ENCODE measurements at regions not wholly inside any gene's neighbourhood (a gene's known extent, or its start where the extent isn't known, plus 50 kb on each side); places are given as distances from the start of the nearest gene placed in this dataset.

GRCh38 chr3:62987721-62988120 is 112.5 kb upstream of the CADPS start:
- Histone ChIP-seq H3K36me3 (no peaks in the 10 kb centered on the region), H3K9ac (ENCODE audit: low read depth in 2 of 2, low read length in 2 of 2) (no peak overlapping the region), H3K27ac (no peak overlapping the region), H3K9me3 (no peaks in the 10 kb centered on the region), H3K4me1 (no peaks in the 10 kb centered on the region), H3K4me3 (no peak overlapping the region), H3K27me3 (no peaks in the 10 kb centered on the region)
- TF ChIP-seq, protein P1, sequence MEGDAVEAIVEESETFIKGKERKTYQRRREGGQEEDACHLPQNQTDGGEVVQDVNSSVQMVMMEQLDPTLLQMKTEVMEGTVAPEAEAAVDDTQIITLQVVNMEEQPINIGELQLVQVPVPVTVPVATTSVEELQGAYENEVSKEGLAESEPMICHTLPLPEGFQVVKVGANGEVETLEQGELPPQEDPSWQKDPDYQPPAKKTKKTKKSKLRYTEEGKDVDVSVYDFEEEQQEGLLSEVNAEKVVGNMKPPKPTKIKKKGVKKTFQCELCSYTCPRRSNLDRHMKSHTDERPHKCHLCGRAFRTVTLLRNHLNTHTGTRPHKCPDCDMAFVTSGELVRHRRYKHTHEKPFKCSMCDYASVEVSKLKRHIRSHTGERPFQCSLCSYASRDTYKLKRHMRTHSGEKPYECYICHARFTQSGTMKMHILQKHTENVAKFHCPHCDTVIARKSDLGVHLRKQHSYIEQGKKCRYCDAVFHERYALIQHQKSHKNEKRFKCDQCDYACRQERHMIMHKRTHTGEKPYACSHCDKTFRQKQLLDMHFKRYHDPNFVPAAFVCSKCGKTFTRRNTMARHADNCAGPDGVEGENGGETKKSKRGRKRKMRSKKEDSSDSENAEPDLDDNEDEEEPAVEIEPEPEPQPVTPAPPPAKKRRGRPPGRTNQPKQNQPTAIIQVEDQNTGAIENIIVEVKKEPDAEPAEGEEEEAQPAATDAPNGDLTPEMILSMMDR (IDR thresholded peaks at IDR 0.05), result no peak
- DNase-seq, result no peak
- intact Hi-C loops (cut with DNase I), result no loop called here

- TF ChIP-seq, protein P1 (IDR thresholded peaks at IDR 0.05), result no peak
- intact Hi-C loops (cut with DNase I), result no loop called here
- H3K9ac ChIP-seq (ENCODE audit: low read depth in 2 of 2, low read length in 2 of 2), result no peak overlapping the region
- H3K27me3 ChIP-seq, result no peaks in the 10 kb centered on the region
- no peak overlapping the region for H3K4me3 ChIP-seq
- no peaks in the 10 kb centered on the region for H3K36me3 ChIP-seq
- H3K27ac ChIP-seq, result no peak overlapping the region
- no peaks in the 10 kb centered on the region for H3K4me1 ChIP-seq
- no peaks in the 10 kb centered on the region for H3K9me3 ChIP-seq
- DNase-seq, result no peak
These were observed 115.6 kb upstream of the CADPS start for GRCh38 chr3:62990704-62991413.

- DNase-seq, result no peak
- intact Hi-C loops (cut with DNase I), result no loop called here
- Histone ChIP-seq H3K4me1 (no peaks in the 10 kb centered on the region), H3K4me3 (no peak overlapping the region), H3K9me3 (no peaks in the 10 kb centered on the region), H3K27ac (no peak overlapping the region), H3K36me3 (no peaks in the 10 kb centered on the region), H3K9ac (ENCODE audit: low read depth in 2 of 2, low read length in 2 of 2) (no peak overlapping the region), H3K27me3 (no peaks in the 10 kb centered on the region)
- TF ChIP-seq, protein P1 (IDR thresholded peaks at IDR 0.05), result no peak
These were observed 117.3 kb upstream of the CADPS start for GRCh38 chr3:62992520-62992919.

GRCh38 chr3:62995119-62995518 is 119.9 kb upstream of the CADPS start:
- H3K36me3 ChIP-seq, result no peaks in the 10 kb centered on the region
- TF ChIP-seq, protein P1 (IDR thresholded peaks at IDR 0.05), result no peak
- H3K27me3 ChIP-seq, result no peaks in the 10 kb centered on the region
- DNase-seq, result no peak
- no peak overlapping the region for H3K9ac ChIP-seq (ENCODE audit: low read depth in 2 of 2, low read length in 2 of 2)
- no peak overlapping the region for H3K27ac ChIP-seq
- no peak overlapping the region for H3K4me3 ChIP-seq
- H3K4me1 ChIP-seq, result no peaks in the 10 kb centered on the region
- H3K9me3 ChIP-seq, result no peaks in the 10 kb centered on the region
- intact Hi-C loops (cut with DNase I), result no loop called here

GRCh38 chr3:62995530-62995929 is 120.3 kb upstream of the CADPS start:
- H3K9me3 ChIP-seq, result no peaks in the 10 kb centered on the region
- no peak overlapping the region for H3K4me3 ChIP-seq
- H3K27ac ChIP-seq, result no peak overlapping the region
- H3K27me3 ChIP-seq, result no peaks in the 10 kb centered on the region
- no peaks in the 10 kb centered on the region for H3K36me3 ChIP-seq
- TF ChIP-seq, protein P1 (IDR thresholded peaks at IDR 0.05), result no peak
- DNase-seq, result no peak
- intact Hi-C loops (cut with DNase I), result no loop called here
- H3K9ac ChIP-seq (ENCODE audit: low read depth in 2 of 2, low read length in 2 of 2), result no peak overlapping the region
- no peaks in the 10 kb centered on the region for H3K4me1 ChIP-seq

Measured in colonic mucosa (tissue), 4 donors.